Neural cell (in vitro differentiated cells): ENCODE measurements at regions not wholly inside any gene's neighbourhood (a gene's known extent, or its start where the extent isn't known, plus 50 kb on each side); places are given as distances from the start of the nearest gene placed in this dataset.

ENCODE experiments used
- H2AFZ ChIP-seq: fragments of 200-600, 300-800 bp; sonication (generic), shearing (Covaris generic); 2 replicates; pipeline ENCODE4 v1.6.0; 2014; ENCODE audit warnings: low read depth, mild to moderate bottlenecking, antibody characterized with exemption, low read length, moderate library complexity
- H3F3A ChIP-seq: fragments of 200-600 bp; shearing (Covaris generic); 2 replicates; pipeline ENCODE4 v1.6.1; 2016; ENCODE audit warnings: mild to moderate bottlenecking, moderate library complexity, mixed read lengths, antibody characterized with exemption, low read length; ENCODE audit not compliant: insufficient read depth, poor library complexity, severe bottlenecking
- H3K27ac ChIP-seq: fragments of 200-600, 300-800 bp; sonication (generic), shearing (Covaris generic); 2 replicates; pipeline ENCODE4 v1.5.1; 2014; ENCODE audit warnings: mild to moderate bottlenecking, low read length, moderate library complexity
- H3K27me3 ChIP-seq: fragments of 300-800, 200-600 bp; sonication (generic), shearing (Covaris generic); 2 replicates; pipeline ENCODE4 v1.6.0; 2014; ENCODE audit warnings: mild to moderate bottlenecking, low read depth, low read length, moderate library complexity; ENCODE audit not compliant: insufficient read depth
- H3K36me3 ChIP-seq: fragments of 300-800, 200-600 bp; sonication (generic), shearing (Covaris generic); 2 replicates; pipeline ENCODE4 v1.5.1; 2014; ENCODE audit warnings: mild to moderate bottlenecking, antibody characterized with exemption, low read length, moderate library complexity; ENCODE audit not compliant: insufficient read depth
- H3K4me2 ChIP-seq: fragments of 300-800, 200-600 bp; sonication (generic), shearing (Covaris generic); 2 replicates; pipeline ENCODE4 v1.6.0; 2014; ENCODE audit warnings: mild to moderate bottlenecking, low read length
- H3K4me3 ChIP-seq: fragments of 300-800, 200-600 bp; sonication (generic), shearing (Covaris generic); 2 replicates; pipeline ENCODE4 v1.5.1; 2014; ENCODE audit warnings: mild to moderate bottlenecking, low read length, moderate library complexity
- H3K79me2 ChIP-seq: fragments of 200-600 bp; shearing (Covaris generic); replicated peaks from 2 replicates; pipeline ENCODE4 v1.6.0; 2014; ENCODE audit warnings: mild to moderate bottlenecking, low read length, moderate library complexity; ENCODE audit not compliant: insufficient read depth
- H3K9ac ChIP-seq: fragments of 300-800, 200-600 bp; sonication (generic), shearing (Covaris generic); 2 replicates; pipeline ENCODE4 v1.6.1; 2016; ENCODE audit warnings: mild to moderate bottlenecking, low read length, mixed read lengths
- H3K9me2 ChIP-seq: fragments of 200-600 bp; shearing (Covaris generic); 2 replicates; pipeline ENCODE4 v1.6.1; 2016; ENCODE audit warnings: mild to moderate bottlenecking, low read length, mixed read lengths; ENCODE audit not compliant: insufficient read depth
- H3K9me3 ChIP-seq: fragments of 200-600, 300-800 bp; sonication (generic), shearing (Covaris generic); 2 replicates; pipeline ENCODE4 v1.6.1; 2016; ENCODE audit warnings: mild to moderate bottlenecking, mixed run types, low read length, moderate library complexity, mixed read lengths
- H4K20me1 ChIP-seq: fragments of 200-600 bp; shearing (Covaris generic); 2 replicates; pipeline ENCODE4 v1.6.1; 2016; ENCODE audit warnings: mild to moderate bottlenecking, mixed run types; ENCODE audit not compliant: insufficient read depth
- CTCF ChIP-seq: fragments of 450-650 bp; IDR thresholded peaks from 2 replicates; pipeline ENCODE4 v1.5.1; 2014; ENCODE audit warnings: antibody characterized with exemption, mild to moderate bottlenecking, moderate library complexity; ENCODE audit not compliant: poor library complexity, severe bottlenecking
- EP300 ChIP-seq: fragments of 450-650 bp; conservative IDR thresholded peaks from 2 replicates; pipeline ENCODE4 v1.6.1; 2014; ENCODE audit warnings: antibody characterized with exemption, mild to moderate bottlenecking, moderate library complexity; ENCODE audit not compliant: poor library complexity, severe bottlenecking
- EZH2 ChIP-seq: fragments of 200-600, 300-800 bp; shearing (Covaris generic), sonication (generic); IDR thresholded peaks from 2 replicates; pipeline ENCODE4 v1.6.1; 2014; ENCODE audit warnings: antibody characterized with exemption, low read length, borderline replicate concordance, mild to moderate bottlenecking; ENCODE audit not compliant: insufficient read depth, poor library complexity, severe bottlenecking
- MXI1 ChIP-seq: fragments of 450-650 bp; conservative IDR thresholded peaks from 2 replicates; pipeline ENCODE4 v1.6.1; 2014; ENCODE audit warnings: antibody characterized with exemption, mild to moderate bottlenecking; ENCODE audit not compliant: poor library complexity, severe bottlenecking
- POLR2AphosphoS5 ChIP-seq: IDR thresholded peaks from 2 replicates; pipeline ENCODE4 v1.6.1; 2012
- RAD21 ChIP-seq: fragments of 450-650 bp; conservative IDR thresholded peaks from 2 replicates; pipeline ENCODE4 v1.6.1; 2014; ENCODE audit warnings: antibody characterized with exemption, mild to moderate bottlenecking, moderate library complexity
- REST ChIP-seq: IDR thresholded peaks from 2 replicates; pipeline ENCODE4 v1.6.1; 2012; ENCODE audit warnings: borderline replicate concordance
- SMC3 ChIP-seq: fragments of 450-650 bp; conservative IDR thresholded peaks from 2 replicates; pipeline ENCODE4 v1.6.1; 2014; ENCODE audit warnings: antibody characterized with exemption, mild to moderate bottlenecking, moderate library complexity; ENCODE audit not compliant: poor library complexity
- TAF1 ChIP-seq: IDR thresholded peaks from 2 replicates; pipeline ENCODE4 v1.6.1; 2012; ENCODE audit warnings: low read depth

GRCh38 chr20:51310216-51310615, 232.3 kb downstream of the NFATC2 start:
- Histone ChIP-seq H3K79me2 (no peaks in the 10 kb centered on the region), H4K20me1 (no peaks in the 10 kb centered on the region), H3K36me3 (no peaks in the 10 kb centered on the region), H3K4me3 (no peak overlapping the region), H3K9me2 (no peaks in the 10 kb centered on the region), H2AFZ (no peak overlapping the region), H3K9ac (peak overlapping the region; percentile 6), H3K27me3 (no peaks in the 10 kb centered on the region), H3K9me3 (no peaks in the 10 kb centered on the region), H3K4me2 (no peak overlapping the region), H3F3A (no peaks in the 10 kb centered on the region), H3K27ac (peak overlapping the region; percentile 46)
- TF ChIP-seq POLR2AphosphoS5: peak; percentile 48
- no peak for TF ChIP-seq CTCF
- no peak for TF ChIP-seq REST
- peak; percentile 54 for TF ChIP-seq EP300
- no peak for TF ChIP-seq EZH2
- TF ChIP-seq TAF1: no peak
- TF ChIP-seq SMC3: peak; percentile 15
- TF ChIP-seq MXI1: no peak
- TF ChIP-seq RAD21: peak; percentile 13

- H4K20me1 ChIP-seq: no peaks in the 10 kb centered on the region
- H3K27ac ChIP-seq: no peak overlapping the region
- no peak overlapping the region for H3K4me3 ChIP-seq
- TF ChIP-seq SMC3 (no peak), EZH2 (no peak), MXI1 (no peak), RAD21 (no peak), CTCF (no peak)
- no peaks in the 10 kb centered on the region for H3F3A ChIP-seq
- H3K27me3 ChIP-seq: no peaks in the 10 kb centered on the region
- H3K36me3 ChIP-seq: no peaks in the 10 kb centered on the region
- no peak overlapping the region for H3K9ac ChIP-seq
- no peaks in the 10 kb centered on the region for H3K9me2 ChIP-seq
- H2AFZ ChIP-seq: no peak overlapping the region
- H3K4me2 ChIP-seq: no peak overlapping the region
- H3K79me2 ChIP-seq: no peaks in the 10 kb centered on the region
- no peaks in the 10 kb centered on the region for H3K9me3 ChIP-seq
Measured at GRCh38 chr20:51309128-51309527, 233.4 kb downstream of the NFATC2 start.
